OCI-LY1 (cell line): ENCODE measurements at regions not wholly inside any gene's neighbourhood (a gene's known extent, or its start where the extent isn't known, plus 50 kb on each side); places are given as distances from the start of the nearest gene placed in this dataset.

Experiments used
- EZH2 ChIP-seq: fragments of 200-600 bp; sonication (generic), shearing (Covaris generic); IDR thresholded peaks from 2 replicates; pipeline ENCODE4 v1.8.0; 2017; ENCODE audit warnings: borderline replicate concordance, mixed run types, mild to moderate bottlenecking, antibody characterized with exemption, low read length, moderate library complexity, mixed read lengths
- TF ChIP-seq, protein P1 (sequence below): fragments of 200-600 bp; sonication (generic), shearing (Covaris generic); IDR thresholded peaks from 2 replicates; pipeline ENCODE4 v1.5.1; 2017; ENCODE audit warnings: mild to moderate bottlenecking, antibody characterized with exemption, low read length, moderate library complexity, mixed read lengths

DNA sequence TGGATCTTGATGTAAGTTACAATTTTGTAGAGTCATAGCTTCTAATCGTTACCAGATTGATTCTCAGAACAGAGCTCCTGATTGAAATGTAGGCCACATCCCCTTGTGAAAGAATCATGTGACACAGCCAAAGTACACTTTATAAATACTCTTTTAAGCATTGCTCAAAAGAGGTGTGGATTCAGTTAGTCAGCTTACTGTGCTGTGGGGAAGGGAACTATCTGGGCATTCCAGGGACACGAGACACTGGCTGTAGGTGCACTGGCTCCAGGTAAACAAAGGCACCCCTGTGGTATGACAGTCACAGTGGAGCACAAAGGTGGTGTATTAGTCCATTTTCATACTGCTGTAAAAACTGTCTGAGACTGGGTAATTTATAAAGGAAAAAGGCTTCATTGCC is 222.8 kb downstream of the LIG4 start:
- TF ChIP-seq, protein P1, sequence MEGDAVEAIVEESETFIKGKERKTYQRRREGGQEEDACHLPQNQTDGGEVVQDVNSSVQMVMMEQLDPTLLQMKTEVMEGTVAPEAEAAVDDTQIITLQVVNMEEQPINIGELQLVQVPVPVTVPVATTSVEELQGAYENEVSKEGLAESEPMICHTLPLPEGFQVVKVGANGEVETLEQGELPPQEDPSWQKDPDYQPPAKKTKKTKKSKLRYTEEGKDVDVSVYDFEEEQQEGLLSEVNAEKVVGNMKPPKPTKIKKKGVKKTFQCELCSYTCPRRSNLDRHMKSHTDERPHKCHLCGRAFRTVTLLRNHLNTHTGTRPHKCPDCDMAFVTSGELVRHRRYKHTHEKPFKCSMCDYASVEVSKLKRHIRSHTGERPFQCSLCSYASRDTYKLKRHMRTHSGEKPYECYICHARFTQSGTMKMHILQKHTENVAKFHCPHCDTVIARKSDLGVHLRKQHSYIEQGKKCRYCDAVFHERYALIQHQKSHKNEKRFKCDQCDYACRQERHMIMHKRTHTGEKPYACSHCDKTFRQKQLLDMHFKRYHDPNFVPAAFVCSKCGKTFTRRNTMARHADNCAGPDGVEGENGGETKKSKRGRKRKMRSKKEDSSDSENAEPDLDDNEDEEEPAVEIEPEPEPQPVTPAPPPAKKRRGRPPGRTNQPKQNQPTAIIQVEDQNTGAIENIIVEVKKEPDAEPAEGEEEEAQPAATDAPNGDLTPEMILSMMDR, result no peak
- no peak for TF ChIP-seq EZH2
